SIG-M5 treated with dmso at 0.1 percent for 504 hours (cell line): ENCODE measurements at regions not wholly inside any gene's neighbourhood (a gene's known extent, or its start where the extent isn't known, plus 50 kb on each side); places are given as distances from the start of the nearest gene placed in this dataset.

Experiments
- DNase-seq: peaks from one replicate; lab custom pipeline; 2025; ENCODE audit not compliant: unreplicated experiment; lab: John Stamatoyannopoulos, UW

DNA sequence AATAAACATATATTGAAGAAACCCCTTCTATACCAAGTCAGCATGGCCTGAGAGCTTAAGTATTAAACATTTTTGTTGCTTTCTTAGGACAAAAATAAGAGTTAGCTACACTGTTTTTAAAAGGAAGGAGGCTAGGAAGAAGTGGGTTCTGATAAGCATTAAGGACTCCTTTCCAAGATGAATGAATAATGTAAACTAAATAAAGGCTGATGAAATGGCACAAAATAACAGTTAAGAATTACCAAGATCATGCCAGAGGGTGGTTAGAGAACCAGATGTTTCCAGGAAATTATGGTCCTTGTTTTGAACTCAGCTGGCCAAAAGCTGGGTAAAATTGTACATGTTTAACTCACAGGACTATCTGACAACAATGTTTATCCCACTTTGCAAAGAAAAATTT lies 114.1 kb upstream of the ETS2 start:
- no peak for DNase-seq

DNA sequence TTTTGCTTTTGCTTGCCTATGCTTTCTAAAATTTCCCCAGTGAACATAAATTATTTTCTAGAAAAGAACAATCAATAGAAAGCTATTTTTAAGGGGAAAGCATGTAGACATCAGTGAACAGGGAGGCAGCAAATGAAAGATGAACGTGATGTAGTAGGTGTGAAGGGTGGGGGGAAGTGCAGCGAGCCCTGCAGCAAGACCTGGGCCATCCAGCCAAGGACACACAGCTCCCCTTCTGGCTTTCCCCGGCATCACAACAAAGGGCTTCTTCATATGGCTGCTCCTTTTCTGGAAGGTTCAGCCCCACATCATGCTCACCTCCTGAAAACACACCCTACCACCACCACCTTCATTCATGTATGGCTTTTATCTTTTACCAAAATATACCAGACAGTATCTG lies 109.2 kb upstream of the ETS2 start:
- no peak for DNase-seq

DNA sequence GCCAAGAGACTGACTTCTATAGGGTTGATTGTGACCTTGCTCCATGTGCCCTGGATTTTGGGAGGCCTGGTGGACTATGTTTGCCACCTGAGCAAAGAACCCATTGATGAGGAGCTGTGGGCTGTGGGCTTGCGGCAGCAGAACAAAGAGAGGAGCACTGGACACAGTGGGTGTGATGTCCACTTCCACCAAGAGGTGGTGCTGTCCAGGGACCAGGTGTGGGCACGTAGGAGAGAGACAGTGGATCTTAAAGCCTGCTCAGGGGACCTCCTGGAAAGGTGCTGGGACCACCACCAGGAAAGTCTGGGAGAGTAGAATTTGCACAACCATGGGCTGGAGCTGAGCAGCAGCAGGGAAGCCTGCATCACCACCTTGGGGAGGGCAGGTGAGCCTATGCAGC lies 106.7 kb upstream of the ETS2 start:
- no peak for DNase-seq

DNA sequence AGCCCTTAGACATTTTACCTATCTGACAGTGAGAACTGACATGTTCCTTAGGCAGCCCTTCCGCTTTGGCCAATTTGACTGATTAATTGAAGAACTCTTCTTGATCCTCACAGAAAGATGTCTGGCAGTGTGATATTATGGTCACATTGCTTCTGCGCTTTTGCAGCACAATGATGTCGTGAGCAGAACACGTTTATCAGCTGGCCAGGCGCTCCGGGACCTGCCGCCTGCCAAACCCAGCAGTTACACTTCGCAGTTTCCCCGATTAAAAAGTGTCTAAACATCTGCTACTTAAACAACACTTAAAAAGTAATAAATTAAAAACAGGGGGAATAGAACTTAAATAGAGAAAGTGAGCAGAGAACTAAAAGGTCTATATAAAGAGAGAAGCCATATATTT lies 103.5 kb upstream of the ETS2 start:
- DNase-seq, result no peak

DNA sequence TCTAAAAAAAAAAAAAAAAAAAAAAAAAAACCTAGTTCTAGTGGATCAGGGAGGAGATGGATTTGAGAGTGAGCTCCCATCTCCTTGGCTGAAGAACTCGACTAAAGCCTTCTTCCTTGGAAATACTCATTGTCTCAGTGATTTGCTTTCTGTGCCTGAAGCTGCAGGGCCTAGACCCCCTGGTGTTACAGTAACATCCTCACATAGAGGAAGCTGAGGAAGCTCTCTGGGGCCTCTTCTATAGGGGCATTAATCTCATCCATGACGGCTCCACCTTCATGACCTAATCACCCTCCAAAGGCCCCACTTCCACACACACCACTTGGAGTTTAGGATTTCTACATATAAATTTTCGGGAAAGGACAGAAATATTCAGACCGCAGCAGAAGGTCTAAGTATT lies 95.9 kb upstream of the ETS2 start:
- DNase-seq, result no peak

DNA sequence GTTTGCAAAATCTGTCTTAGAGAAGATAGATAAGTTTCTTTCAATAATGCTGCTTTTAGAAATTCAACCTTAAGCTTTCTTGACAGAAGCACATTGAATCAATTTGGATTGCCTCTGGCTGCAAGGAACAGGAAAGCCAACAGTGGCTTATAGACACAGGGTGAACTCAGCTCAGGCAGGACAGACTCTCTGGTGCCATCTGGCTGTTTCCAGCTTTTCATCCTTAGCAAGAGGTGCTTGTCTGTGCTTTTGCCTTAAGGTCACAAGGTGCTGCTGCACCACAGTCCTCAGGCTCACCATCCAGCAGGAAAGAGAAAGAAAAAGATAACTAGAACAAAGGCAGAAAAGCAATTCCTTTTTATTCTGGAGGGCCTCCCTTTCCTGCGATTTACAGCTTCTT lies 93.7 kb upstream of the ETS2 start:
- peak; percentile 75 for DNase-seq

DNA sequence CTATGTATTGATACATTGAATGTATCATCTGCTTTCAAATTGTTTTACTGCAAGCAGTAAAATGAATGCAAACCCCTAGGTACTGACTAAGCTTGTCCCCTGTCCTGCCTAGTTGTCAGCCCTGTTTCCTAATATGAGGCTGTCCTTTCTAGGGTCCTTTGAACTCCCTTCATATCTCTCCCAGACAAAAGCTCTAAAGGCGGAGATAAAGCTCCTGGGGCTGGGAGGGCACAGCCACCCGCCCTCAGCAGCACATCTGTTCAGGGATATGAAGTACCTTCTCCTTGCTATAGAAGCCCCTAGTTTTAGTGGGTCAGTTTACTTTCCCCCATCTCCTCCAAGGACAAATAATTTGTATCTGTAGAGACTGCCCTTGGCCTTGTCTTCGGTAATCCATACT lies 93.1 kb upstream of the ETS2 start:
- no peak for DNase-seq

DNA sequence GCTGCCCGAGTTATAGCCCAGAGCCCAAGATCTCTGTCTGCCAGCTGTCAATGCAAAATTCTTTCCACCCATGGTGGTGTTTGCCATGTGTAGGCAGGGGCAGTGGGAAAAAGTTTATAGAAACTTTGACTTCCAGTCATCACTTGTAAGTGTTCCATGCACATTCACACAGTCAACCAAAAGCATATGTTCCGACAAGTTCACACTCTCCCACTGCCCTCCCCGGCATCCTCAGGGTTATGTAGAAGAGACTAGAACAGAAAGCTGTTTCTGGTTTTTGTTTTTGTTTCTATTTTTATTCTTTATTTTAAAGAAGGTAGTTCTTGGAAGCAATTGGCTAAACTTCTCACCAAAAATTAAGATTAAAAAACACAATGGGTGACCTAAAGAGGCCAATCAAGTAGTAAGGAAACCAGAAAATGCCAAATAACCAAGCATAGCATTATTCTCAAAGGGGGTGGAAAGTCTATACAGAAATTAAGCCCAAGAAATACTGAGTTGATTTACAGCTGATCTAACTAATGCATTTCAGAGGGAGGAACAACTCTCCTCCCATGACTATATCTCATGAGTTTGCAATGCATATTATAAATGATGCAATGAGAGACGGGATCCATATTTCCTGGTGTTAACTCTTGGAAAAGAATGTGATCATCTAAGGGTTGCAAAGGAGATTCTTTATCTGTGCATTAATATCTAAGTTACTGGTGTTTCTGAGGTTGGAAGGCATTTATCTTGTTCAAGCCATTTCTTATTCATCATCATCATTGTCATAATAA lies 91.5 kb upstream of the ETS2 start:
- DNase-seq, result no peak

DNA sequence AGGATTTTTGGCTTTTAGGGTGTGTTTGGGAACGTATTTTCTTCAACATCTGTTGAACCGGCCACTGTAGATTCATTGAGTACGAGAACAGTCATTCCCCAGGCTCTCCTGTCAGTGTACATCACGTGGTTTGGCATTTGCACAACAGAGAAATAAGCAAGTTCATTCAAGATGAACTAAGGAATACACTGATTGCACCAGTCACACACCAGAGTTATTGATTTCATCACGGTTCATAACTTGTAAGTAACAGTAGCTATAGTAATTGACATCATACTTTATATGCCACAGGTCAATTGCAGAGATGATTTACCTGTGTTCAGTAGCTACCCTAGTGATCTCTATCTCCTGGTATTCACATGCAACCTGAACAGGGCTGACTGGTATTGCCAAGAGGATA lies 90.7 kb upstream of the ETS2 start:
- no peak for DNase-seq

DNA sequence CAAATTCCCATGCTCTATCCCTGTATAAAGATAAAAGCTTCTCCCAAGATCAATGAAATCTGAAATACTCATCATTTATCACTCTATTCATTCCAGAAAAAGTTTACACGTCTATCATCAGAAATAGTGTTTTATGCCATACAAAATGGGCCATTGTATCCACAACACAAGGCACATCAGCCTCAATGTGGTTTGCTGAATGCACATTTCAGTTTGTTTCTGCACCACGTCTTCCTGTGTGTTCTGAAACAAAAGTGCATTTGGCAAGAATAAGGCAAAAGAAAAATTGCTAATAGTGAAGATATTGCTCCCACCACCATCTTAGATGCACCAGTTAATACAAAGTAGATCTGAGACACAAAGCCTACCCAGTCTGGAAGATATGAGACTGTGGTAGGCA lies 89.6 kb upstream of the ETS2 start:
- no peak for DNase-seq

DNA sequence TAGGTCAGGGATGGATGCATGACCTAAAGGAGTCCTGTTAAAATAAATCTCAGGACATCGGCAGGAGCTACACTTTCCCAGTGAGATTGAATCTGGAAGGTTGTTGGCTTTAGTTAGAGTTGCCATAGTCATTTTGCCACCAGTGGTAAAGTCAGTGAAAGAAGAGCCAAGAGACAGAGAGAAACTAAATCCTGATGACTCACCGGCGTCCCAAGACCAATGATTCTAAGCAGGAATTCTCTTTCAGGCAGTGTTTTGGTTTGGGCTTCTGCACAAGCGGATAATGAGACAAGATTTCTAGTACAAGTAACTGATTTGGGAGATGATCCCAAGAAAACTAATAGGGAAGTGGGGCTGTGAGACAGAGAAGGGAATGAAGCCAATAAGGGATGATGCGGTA lies 88.8 kb upstream of the ETS2 start:
- DNase-seq, result no peak

DNA sequence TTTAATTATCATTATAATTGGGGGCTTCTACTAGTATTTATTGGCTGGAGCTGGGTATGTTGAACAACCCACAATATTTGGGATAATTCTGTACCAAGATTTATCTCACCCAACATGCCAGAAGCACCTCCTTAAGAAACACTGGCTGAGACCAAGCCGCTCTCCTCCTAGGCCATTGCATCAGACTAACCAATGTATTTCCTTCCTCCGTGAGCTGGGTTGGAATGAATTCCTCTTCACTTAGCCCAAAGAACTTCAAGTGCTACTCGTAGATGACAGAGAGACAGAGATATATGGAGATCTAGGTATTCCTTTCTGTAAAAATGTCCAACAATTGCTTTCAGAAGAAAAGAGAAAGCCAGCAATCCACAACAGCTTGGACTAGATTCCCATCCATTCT lies 87.2 kb upstream of the ETS2 start:
- no peak for DNase-seq

DNA sequence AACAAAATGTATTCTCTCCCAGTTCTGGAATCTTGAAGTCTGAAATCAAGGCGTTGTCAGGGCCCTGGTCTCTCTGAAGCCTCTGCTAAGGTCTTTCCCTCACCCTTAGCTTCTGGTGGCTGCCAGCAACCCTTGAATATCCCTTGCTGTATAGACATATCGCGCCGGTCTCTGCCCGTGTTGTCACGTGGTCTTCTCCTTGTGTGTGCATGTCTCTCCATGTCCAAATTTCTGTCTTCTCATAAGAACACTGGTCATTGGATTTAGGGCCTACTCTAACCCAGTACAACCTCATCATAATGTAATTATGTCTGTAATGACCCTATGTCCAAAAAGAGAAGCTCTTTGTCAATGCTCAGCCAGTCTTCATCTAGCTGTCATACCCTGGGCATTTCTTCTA lies 85.7 kb upstream of the ETS2 start:
- no peak for DNase-seq

DNA sequence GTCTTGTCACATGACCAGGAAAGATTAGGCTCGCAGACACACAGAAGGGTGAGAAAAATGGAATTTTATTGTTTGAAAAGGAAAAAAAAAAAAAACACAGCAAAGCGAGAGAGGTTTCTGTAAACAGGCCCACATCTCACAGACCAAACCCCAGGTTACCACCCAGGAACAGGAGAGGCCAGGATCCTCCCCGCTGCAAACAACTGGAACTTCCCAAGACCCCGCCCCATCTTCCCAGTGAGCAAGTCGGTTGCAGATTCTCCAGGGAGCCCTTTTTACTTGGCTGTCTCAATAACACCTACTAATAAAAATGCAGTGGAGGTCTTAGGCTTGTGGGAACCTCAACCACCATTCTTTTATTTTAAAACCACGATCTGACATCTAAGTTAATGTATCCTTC lies 84.7 kb upstream of the ETS2 start:
- no peak for DNase-seq

DNA sequence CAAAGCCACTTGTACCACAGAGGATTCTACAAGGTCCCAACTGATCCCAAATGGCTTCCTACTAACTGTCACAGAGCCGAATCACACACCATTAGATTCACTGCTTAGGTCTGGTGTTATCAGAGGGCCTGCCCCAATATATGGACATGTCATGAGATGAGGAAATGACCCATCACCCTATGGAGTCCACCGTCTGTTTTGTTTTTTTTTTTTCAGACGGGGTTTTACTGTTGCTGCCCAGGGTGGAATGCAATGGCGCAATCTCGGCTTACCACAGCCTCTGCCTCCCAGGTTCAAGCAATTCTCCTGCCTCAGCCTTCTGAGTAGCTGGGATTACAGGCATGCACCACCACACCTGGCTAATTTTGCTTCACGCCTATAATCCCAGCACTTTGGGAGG lies 83.8 kb upstream of the ETS2 start:
- DNase-seq, result no peak

DNA sequence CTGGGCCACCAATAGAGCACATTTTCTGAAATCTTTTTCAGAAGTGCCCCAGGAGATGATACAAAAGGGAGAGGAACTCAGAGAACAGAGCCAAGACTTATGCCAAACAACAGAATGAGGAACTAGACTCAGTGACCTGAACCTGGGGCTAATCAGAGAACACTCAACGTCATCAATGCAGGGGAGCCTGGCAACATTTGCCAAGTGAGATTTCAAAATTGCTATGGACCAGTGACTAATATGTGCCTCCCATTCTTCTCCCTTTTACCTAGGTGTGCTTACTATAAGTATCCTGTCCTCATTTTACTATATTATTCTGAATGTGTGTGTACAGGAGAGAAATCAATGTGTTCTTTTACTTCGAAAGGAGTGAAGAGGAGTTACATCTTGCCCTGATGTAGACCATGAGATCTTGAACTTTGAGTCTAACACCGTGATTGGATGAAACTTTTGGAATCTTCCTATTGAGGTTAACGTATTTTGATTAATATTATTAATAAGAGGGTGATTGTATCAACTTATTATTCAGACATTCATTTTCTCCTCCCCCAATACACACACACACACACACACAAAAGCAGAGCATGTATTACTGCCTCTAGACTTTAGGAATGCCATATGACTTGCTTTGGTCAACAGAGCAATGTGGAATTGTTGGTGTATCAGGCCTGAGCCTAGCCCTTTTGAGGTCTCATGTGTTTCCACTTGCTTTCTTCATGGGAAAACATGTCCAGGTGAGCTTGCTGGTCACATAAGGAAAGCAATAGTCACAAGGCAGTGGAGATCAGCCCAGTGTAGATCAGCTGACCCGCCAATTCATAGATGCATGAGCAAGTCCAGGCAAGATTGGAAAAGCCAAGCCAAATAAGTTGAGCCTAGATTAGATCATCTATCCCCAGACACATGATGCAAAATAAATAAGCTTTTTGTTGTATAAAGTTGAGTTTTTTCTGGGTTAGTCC lies 80.3 kb upstream of the ETS2 start:
- DNase-seq, result no peak

DNA sequence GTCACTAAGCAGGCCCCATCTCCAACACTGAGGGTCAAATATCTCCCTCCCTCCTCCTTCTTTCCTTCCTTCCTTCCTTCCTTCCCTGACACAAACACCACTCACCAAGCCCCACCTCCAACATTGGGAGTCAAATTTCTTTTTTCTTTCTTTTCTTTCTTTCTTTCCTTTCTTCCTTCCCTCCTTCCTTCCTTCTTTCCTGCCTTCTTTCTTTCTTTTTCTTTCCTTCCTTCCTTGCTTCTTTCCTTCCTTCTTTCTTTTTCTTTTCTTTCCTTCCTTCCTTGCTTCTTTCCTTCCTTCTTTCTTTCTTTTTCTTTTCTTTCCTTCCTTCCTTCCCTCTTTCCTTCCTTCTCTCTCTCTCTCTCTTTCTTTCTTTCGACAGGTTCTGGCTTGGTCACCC lies 79.2 kb upstream of the ETS2 start:
- DNase-seq, result no peak

DNA sequence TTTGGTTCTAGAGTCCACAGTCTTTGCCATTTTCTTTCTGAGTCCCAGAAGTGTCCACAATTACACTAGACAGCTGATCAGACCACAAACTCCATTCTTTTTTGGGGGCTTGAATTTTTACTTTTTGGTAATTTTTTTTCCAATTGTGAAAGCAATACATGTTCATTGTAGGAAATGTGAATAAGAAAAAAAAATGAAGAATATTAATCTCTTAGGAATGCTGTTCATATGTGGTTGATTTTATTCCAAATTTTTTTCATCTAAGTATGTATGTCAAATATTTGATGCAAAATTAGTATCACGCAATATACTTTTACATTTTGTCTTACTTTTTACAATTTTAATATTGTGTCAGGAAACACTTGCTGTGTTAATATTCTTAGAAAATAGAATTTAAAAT lies 76.4 kb upstream of the ETS2 start:
- DNase-seq, result no peak

DNA sequence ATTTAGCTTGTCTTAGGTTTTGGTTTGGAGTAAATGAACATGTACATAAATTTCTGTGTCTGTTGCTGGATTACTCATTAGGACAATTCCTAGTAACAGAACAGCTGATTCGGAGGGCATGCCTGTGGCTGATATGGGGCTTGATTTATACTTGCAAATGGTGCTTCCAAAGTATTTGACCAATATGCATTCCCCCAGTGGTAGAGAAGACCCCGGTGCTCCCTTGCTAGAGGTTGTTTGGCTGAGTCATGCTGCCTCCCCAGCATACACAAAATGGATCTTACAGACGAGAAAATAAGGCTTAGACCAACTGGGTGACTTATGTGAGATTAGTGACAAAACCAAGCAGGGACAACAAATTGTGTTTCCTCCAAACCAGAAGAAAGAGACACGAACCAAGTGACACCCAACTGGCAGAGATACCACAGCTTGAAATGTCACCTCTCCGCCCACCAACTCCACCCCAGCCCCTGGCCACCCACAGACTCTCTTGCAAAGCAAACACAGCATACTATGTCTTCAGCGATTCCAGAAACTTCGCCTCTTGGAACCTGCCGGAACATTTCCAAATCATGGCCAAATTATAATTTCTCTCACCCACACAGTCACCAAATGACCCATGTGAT lies 75.9 kb upstream of the ETS2 start:
- no peak for DNase-seq

DNA sequence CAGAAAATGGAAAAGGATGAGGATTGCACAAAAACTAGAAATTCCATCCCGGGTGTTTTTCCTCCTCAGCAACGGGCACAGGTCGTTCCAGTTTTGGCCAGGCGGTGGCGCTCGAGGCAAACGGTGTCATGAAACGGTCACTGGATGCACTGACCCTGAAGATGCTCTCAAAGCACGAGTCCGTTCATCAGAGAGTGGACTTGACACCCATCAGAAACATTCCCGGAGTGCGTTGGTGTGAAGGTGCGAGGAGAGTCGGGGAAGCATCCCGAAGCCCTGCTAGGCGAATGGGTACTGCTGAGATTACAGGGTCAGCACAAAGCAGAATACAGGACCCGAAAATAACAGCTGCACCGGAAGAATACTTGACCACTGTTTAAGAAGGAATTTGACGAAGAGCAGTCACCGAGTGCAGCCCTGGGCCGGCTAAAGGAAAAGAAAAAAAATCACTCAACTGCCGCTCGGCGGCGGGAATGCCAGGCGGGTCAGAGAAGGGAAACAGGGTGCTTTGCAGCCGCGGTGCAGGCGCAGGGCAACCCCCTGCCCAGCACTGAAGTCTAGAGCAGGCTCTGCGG lies 71.7 kb upstream of the ETS2 start:
- DNase-seq, result peak; percentile 24

DNA sequence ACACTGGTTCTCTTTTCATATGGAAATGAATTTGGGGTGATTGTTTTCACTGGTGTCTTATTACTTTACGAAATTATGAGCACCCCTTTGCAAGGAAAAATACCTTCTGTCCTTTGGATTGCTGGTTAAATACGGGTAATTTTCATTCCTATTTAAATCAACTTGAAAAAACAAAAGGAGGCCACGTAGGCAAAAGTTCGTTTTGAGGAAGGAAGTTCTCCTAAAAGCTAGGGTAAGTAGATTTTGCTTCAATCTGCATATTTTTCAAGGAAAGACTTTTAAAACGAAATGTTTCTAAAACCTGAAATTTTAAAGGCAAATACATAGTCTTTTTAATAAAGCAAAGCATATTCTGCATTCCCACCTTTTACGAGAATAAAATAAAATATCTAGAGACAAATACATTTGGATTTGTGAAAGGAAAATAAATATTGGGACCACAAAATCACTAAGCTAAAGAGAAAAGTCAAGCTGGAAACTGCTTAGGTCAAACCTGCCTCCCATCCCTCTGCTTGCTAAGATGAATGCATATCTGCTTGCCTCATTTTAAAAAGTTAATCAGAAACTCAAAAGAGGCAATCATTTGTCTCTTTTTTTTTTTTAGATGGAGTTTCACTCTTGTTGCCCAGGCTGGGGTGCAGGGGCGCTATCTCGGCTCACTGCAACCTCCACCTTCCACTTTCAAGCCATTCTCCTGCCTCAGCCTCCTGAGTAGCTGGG lies 70.9 kb upstream of the ETS2 start:
- DNase-seq, result no peak
